H9 (cell line): ENCODE measurements at regions not wholly inside any gene's neighbourhood (a gene's known extent, or its start where the extent isn't known, plus 50 kb on each side); places are given as distances from the start of the nearest gene placed in this dataset.

Source experiments
- DNase-seq: peaks from one replicate; pipeline ENCODE4 v3.0.0-alpha.2; 2017
- H2AFZ ChIP-seq: one replicate; pipeline ENCODE4 v1.6.1; 2013; ENCODE audit warnings: mild to moderate bottlenecking, low read length, control low read depth, moderate library complexity
- H2AK5ac ChIP-seq: 2 replicates; pipeline ENCODE4 v1.6.1; 2013; ENCODE audit warnings: low read length, control low read depth, mixed read lengths; ENCODE audit not compliant: insufficient read length
- H2BK120ac ChIP-seq: one replicate; pipeline ENCODE4 v1.6.1; 2013; ENCODE audit warnings: low read depth, mild to moderate bottlenecking, low read length, control low read depth, inconsistent platforms; ENCODE audit not compliant: poor library complexity, severe bottlenecking
- H2BK12ac ChIP-seq: 2 replicates; pipeline ENCODE4 v1.6.1; 2013; ENCODE audit warnings: low read length, control low read depth, mixed read lengths, low read depth; ENCODE audit not compliant: insufficient read length
- H2BK15ac ChIP-seq: 2 replicates; pipeline ENCODE4 v1.6.1; 2013; ENCODE audit warnings: low read depth, low read length, control low read depth
- H2BK20ac ChIP-seq: one replicate; pipeline ENCODE4 v1.6.1; 2013; ENCODE audit warnings: low read depth, mild to moderate bottlenecking, low read length, control low read depth, inconsistent platforms; ENCODE audit not compliant: poor library complexity, severe bottlenecking
- H2BK5ac ChIP-seq: 2 replicates; pipeline ENCODE4 v1.6.1; 2013; ENCODE audit warnings: low read length, control low read depth, mixed read lengths; ENCODE audit not compliant: insufficient read length
- H3K14ac ChIP-seq: 2 replicates; pipeline ENCODE4 v1.6.1; 2013; ENCODE audit warnings: low read length, control low read depth; ENCODE audit not compliant: insufficient read depth
- H3K18ac ChIP-seq: 2 replicates; pipeline ENCODE4 v1.6.1; 2013; ENCODE audit warnings: low read depth, mild to moderate bottlenecking, mixed read lengths, low read length, control low read depth; ENCODE audit not compliant: insufficient read length
- H3K23ac ChIP-seq: 2 replicates; pipeline ENCODE4 v1.6.1; 2013; ENCODE audit warnings: low read length, control low read depth, mixed read lengths, low read depth; ENCODE audit not compliant: insufficient read length
- H3K23me2 ChIP-seq: 2 replicates; pipeline ENCODE4 v1.6.1; 2013; ENCODE audit warnings: low read depth, mild to moderate bottlenecking, mixed read lengths, low read length, control low read depth; ENCODE audit not compliant: insufficient read length, poor library complexity, severe bottlenecking
- H3K27ac ChIP-seq: 2 replicates; pipeline ENCODE4 v1.5.1; 2013; ENCODE audit warnings: low read length, control low read depth, mixed read lengths, low read depth; ENCODE audit not compliant: insufficient read length
- H3K27me3 ChIP-seq: 2 replicates; pipeline ENCODE4 v1.6.1; 2013; ENCODE audit warnings: low read length, control low read depth, inconsistent platforms; ENCODE audit not compliant: insufficient read depth
- H3K4ac ChIP-seq: 2 replicates; pipeline ENCODE4 v1.6.1; 2013; ENCODE audit warnings: low read depth, mild to moderate bottlenecking, control low read depth, inconsistent platforms, low read length, moderate library complexity
- H3K4me1 ChIP-seq: 2 replicates; pipeline ENCODE4 v1.6.1; 2013; ENCODE audit warnings: low read length, control low read depth, inconsistent platforms; ENCODE audit not compliant: insufficient read depth
- H3K4me2 ChIP-seq: 2 replicates; pipeline ENCODE4 v1.6.1; 2013; ENCODE audit warnings: low read length, control low read depth, mixed read lengths; ENCODE audit not compliant: insufficient read length, insufficient read depth
- H3K56ac ChIP-seq: 2 replicates; pipeline ENCODE4 v1.6.1; 2013; ENCODE audit warnings: low read depth, mild to moderate bottlenecking, mixed read lengths, low read length, control low read depth; ENCODE audit not compliant: insufficient read length
- H3K79me1 ChIP-seq: 2 replicates; pipeline ENCODE4 v1.6.1; 2013; ENCODE audit warnings: low read depth, mild to moderate bottlenecking, moderate library complexity, low read length, control low read depth, inconsistent platforms; ENCODE audit not compliant: insufficient read depth, poor library complexity, severe bottlenecking
- H3K79me2 ChIP-seq: 2 replicates; pipeline ENCODE4 v1.6.1; 2013; ENCODE audit warnings: low read length, control low read depth, inconsistent platforms; ENCODE audit not compliant: insufficient read depth
- H3K9ac ChIP-seq: 2 replicates; pipeline ENCODE4 v1.6.1; 2013; ENCODE audit warnings: low read length, control low read depth, mixed read lengths; ENCODE audit not compliant: insufficient read length; ENCODE audit errors: extremely low read depth
- H3K9me3 ChIP-seq: one replicate; pipeline ENCODE4 v1.6.1; 2013; ENCODE audit warnings: low read depth, low read length, inconsistent platforms; ENCODE audit not compliant: control insufficient read depth
- H3T11ph ChIP-seq: one replicate; pipeline ENCODE4 v1.6.1; 2013; ENCODE audit warnings: mild to moderate bottlenecking, low read length, control low read depth, inconsistent platforms
- H4K20me1 ChIP-seq: one replicate; pipeline ENCODE4 v1.6.1; 2013; ENCODE audit not compliant: control insufficient read depth, insufficient read length, insufficient read depth
- H4K5ac ChIP-seq: 2 replicates; pipeline ENCODE4 v1.6.1; 2013; ENCODE audit warnings: low read depth, mild to moderate bottlenecking, mixed read lengths, low read length, control low read depth; ENCODE audit not compliant: insufficient read length
- H4K8ac ChIP-seq: replicated peaks from 2 replicates; pipeline ENCODE4 v1.6.1; 2013; ENCODE audit warnings: low read length, control low read depth, mixed read lengths, low read depth; ENCODE audit not compliant: insufficient read length
- H4K91ac ChIP-seq: 2 replicates; pipeline ENCODE4 v1.6.1; 2013; ENCODE audit warnings: low read depth, mild to moderate bottlenecking, moderate library complexity, mixed read lengths, low read length, control low read depth; ENCODE audit not compliant: insufficient read length
- H3K27ac Mint-ChIP-seq, 3 experiments: 2 replicates in 2 of 3; 3 replicates in 1 of 3; pipeline ENCODE4 v1.8.0; 2020 to 2021; ENCODE audit warnings: mixed read lengths in 3 of 3, mild to moderate bottlenecking in 1 of 3, moderate library complexity in 1 of 3
- H3K27me3 Mint-ChIP-seq: 2 replicates; pipeline ENCODE4 v1.8.0; 2021; ENCODE audit warnings: low read depth, mild to moderate bottlenecking, moderate library complexity, mixed read lengths
- H3K36me3 Mint-ChIP-seq, 3 experiments: 2 replicates in 2 of 3; 3 replicates in 1 of 3; pipeline ENCODE4 v1.8.0; 2020 to 2021; ENCODE audit warnings: low read depth in 3 of 3, mixed read lengths in 3 of 3; ENCODE audit not compliant: insufficient read depth in 1 of 3
- H3K4me1 Mint-ChIP-seq, 2 experiments: 2 replicates each; pipeline ENCODE4 v1.8.0; 2020; ENCODE audit warnings: mixed read lengths in 2 of 2
- H3K4me3 Mint-ChIP-seq, 2 experiments: 2 replicates in 1 of 2; 3 replicates in 1 of 2; pipeline ENCODE4 v1.8.0; 2020 to 2021; ENCODE audit warnings: mild to moderate bottlenecking in 2 of 2, mixed read lengths in 2 of 2, moderate library complexity in 1 of 2
- H3K9me3 Mint-ChIP-seq, 2 experiments: 2 replicates in 1 of 2; 3 replicates in 1 of 2; pipeline ENCODE4 v1.8.0; 2020; ENCODE audit warnings: mild to moderate bottlenecking in 2 of 2, mixed read lengths in 2 of 2, moderate library complexity in 1 of 2
- CTCF ChIP-seq: fragments of 200-600 bp; sonication (generic); conservative IDR thresholded peaks from 3 replicates; pipeline ENCODE4 v1.8.0; 2021; ENCODE audit warnings: antibody characterized with exemption, mild to moderate bottlenecking
- WGBS: extraction: QIAGEN DNeasy Blood & Tissue Kit; methylation state at CpG from one replicate; pipeline ENCODE4 v1.1.7; 2013; ENCODE audit warnings: missing lambda C conversion rate, low lambda C conversion rate, mixed read lengths; ENCODE audit not compliant: insufficient read length; ENCODE audit errors: extremely low coverage; 5-methylcytosine and 5-hydroxymethylcytosine counted together

- Histone ChIP-seq H2BK12ac (no peak overlapping the region), H3K9me3 (no peaks in the 10 kb centered on the region), H3K18ac (no peak overlapping the region), H3K14ac (no peak overlapping the region), H3K27me3 (no peaks in the 10 kb centered on the region), H3K56ac (no peak overlapping the region), H2BK15ac (no peak overlapping the region), H3K79me2 (no peaks in the 10 kb centered on the region), H2BK5ac (no peak overlapping the region), H3K79me1 (no peaks in the 10 kb centered on the region), H3K27ac (no peak overlapping the region), H4K5ac (no peak overlapping the region), H3K9ac (no peak overlapping the region), H3T11ph (no peak overlapping the region), H3K4me2 (no peak overlapping the region), H2BK120ac (no peak overlapping the region), H4K8ac (no peak overlapping the region), H4K20me1 (no peaks in the 10 kb centered on the region), H2BK20ac (no peak overlapping the region), H3K4me1 (no peaks in the 10 kb centered on the region), H3K4ac (no peak overlapping the region), H2AFZ (no peak overlapping the region), H4K91ac (no peak overlapping the region), H3K23me2 (no peaks in the 10 kb centered on the region), H2AK5ac (no peak overlapping the region), H3K23ac (no peak overlapping the region)
- no peaks in the 10 kb centered on the region; a peak in 1 of 5 replicates for H3K9me3 Mint-ChIP-seq
- peak; percentile 39; the same call in 2 of the 3 replicates for TF ChIP-seq CTCF
- no peak overlapping the region; a peak in 1 of 7 replicates for H3K27ac Mint-ChIP-seq
- H3K4me1 Mint-ChIP-seq, result no peaks in the 10 kb centered on the region
- no CpG with 5 or more reads among the region's 2 CpGs for WGBS
- H3K27me3 Mint-ChIP-seq, result no peaks in the 10 kb centered on the region
- no peak for DNase-seq
- no peaks in the 10 kb centered on the region for H3K36me3 Mint-ChIP-seq
- no peak overlapping the region for H3K4me3 Mint-ChIP-seq
Measured at GRCh38 chr6:113320653-113321052, 536.5 kb upstream of the MARCKS start.
